WTC11 (cell line): ENCODE measurements at regions not wholly inside any gene's neighbourhood (a gene's known extent, or its start where the extent isn't known, plus 50 kb on each side); places are given as distances from the start of the nearest gene placed in this dataset.

Experiments
- ATAC-seq: fragments of 200-7000 bp; cut with Tn5 transposase; 2 replicates; pipeline ENCODE4 v1.10.0; 2021; ENCODE audit warnings: mild to moderate bottlenecking, moderate library complexity
- CTCF ChIA-PET: fragments of 300-600 bp; sonication (Branson Sonifier 250); formaldehyde crosslinking; loops from one replicate; lab custom pipeline; 2021; ENCODE audit warnings: antibody characterized with exemption; lab: Charles Lee
- POLR2A ChIA-PET: fragments of 350-600 bp; sonication (Branson Sonifier 250); formaldehyde crosslinking; loops from one replicate; lab custom pipeline; 2021; ENCODE audit warnings: antibody characterized with exemption; lab: Charles Lee
- DNase-seq: peaks from one replicate; pipeline ENCODE4 v3.0.0; 2021; ENCODE audit warnings: low spot score
- H3K27ac Mint-ChIP-seq: 2 replicates; pipeline ENCODE4 v1.8.0; 2021; ENCODE audit warnings: mixed read lengths
- H3K27me3 Mint-ChIP-seq: 2 replicates; pipeline ENCODE4 v1.8.0; 2021; ENCODE audit warnings: low read depth, mild to moderate bottlenecking, moderate library complexity, mixed read lengths
- H3K36me3 Mint-ChIP-seq: 2 replicates; pipeline ENCODE4 v1.8.0; 2021; ENCODE audit warnings: mixed read lengths
- H3K4me1 Mint-ChIP-seq: 2 replicates; pipeline ENCODE4 v1.8.0; 2022; ENCODE audit warnings: mixed read lengths
- H3K4me3 Mint-ChIP-seq: 2 replicates; pipeline ENCODE4 v1.8.0; 2021; ENCODE audit warnings: mild to moderate bottlenecking, moderate library complexity, mixed read lengths
- H3K9me3 Mint-ChIP-seq: 2 replicates; pipeline ENCODE4 v1.8.0; 2021; ENCODE audit warnings: mixed read lengths
- E2F4 ChIP-seq: sonication (generic); formaldehyde crosslinking; IDR thresholded peaks from 2 replicates; pipeline ENCODE4 v1.8.1; 2022; ENCODE audit warnings: low read depth, mild to moderate bottlenecking, moderate library complexity, missing genetic modification reagents, borderline replicate concordance
- EMX1 ChIP-seq: fragments of 250-450 bp; sonication (Bioruptor Pico); IDR thresholded peaks from 2 replicates; pipeline ENCODE4 v1.8.0; 2021; ENCODE audit warnings: mild to moderate bottlenecking
- FOXJ3 ChIP-seq: sonication (generic); formaldehyde crosslinking; IDR thresholded peaks from 2 replicates; pipeline ENCODE4 v1.9.0; 2021; ENCODE audit warnings: missing genetic modification reagents, mild to moderate bottlenecking, borderline replicate concordance
- HMGA2 ChIP-seq: fragments of 250-450 bp; sonication (Bioruptor Pico); IDR thresholded peaks from 2 replicates; pipeline ENCODE4 v1.4.0; 2021; ENCODE audit warnings: mild to moderate bottlenecking, moderate library complexity
- NFYB ChIP-seq: sonication (generic); formaldehyde crosslinking; conservative IDR thresholded peaks from 2 replicates; pipeline ENCODE4 v1.8.0; 2022; ENCODE audit warnings: low read depth, missing genetic modification reagents
- ZBTB43 ChIP-seq: sonication (generic); formaldehyde crosslinking; IDR thresholded peaks from 2 replicates; pipeline ENCODE4 v1.8.1; 2023; ENCODE audit warnings: mild to moderate bottlenecking, missing genetic modification reagents
- ZNF219 ChIP-seq: sonication (generic); formaldehyde crosslinking; IDR thresholded peaks from 2 replicates; pipeline ENCODE4 v1.8.0; 2023; ENCODE audit warnings: missing genetic modification reagents, mild to moderate bottlenecking, borderline replicate concordance
- ZNF532 ChIP-seq: fragments of 250-450 bp; sonication (Bioruptor Pico); IDR thresholded peaks from 2 replicates; pipeline ENCODE4 v1.9.0; 2021; ENCODE audit warnings: mild to moderate bottlenecking, borderline replicate concordance
- TF ChIP-seq, protein P1 (sequence below): sonication (generic); formaldehyde crosslinking; IDR thresholded peaks from 2 replicates; pipeline ENCODE4 v1.8.1; 2023; ENCODE audit warnings: mild to moderate bottlenecking, missing genetic modification reagents
- TF ChIP-seq, protein P2 (sequence below): sonication (generic); formaldehyde crosslinking; IDR thresholded peaks from 2 replicates; pipeline ENCODE4 v1.8.0; 2023; ENCODE audit warnings: mild to moderate bottlenecking, missing genetic modification reagents
- TF ChIP-seq, protein P3 (sequence below): sonication (generic); formaldehyde crosslinking; IDR thresholded peaks from 2 replicates; pipeline ENCODE4 v1.8.1; 2022; ENCODE audit warnings: mild to moderate bottlenecking, missing genetic modification reagents, moderate library complexity, borderline replicate concordance

DNA sequence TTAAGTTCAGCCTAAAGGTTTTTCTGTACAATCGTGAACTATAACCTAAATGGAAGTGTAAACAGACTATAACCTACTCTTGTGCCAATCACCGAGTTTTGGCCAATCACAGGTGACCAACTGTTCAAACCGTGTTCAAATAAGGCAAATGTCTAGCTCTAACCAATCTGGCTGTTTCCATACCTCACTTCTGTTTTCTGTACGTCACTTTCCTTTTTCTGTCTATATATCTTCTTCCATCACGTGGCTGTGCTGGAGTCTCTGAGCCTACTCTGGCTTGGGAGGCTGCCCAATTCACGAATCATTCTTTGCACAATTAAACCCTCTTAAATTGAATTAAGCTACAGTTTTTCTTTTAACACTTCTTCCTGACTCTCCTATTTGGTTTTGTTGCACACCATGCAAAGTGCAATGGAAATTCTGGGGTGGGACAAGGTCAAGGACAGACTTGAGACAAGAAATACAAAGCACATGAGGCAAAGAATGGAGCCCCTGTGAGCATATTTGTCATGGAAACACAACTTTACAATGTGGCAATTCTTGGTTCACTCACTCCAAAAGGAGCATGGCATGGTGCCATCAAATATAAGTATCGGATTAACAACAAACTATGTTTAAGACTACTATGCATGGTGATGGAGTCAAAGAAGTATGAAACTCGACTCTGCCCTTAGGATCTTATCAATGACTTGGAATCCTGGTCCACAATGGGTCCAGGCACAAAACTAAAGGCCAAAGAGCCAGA is 115.7 kb upstream of the FAM9B start (continued):
- no peak for TF ChIP-seq ZNF532

DNA sequence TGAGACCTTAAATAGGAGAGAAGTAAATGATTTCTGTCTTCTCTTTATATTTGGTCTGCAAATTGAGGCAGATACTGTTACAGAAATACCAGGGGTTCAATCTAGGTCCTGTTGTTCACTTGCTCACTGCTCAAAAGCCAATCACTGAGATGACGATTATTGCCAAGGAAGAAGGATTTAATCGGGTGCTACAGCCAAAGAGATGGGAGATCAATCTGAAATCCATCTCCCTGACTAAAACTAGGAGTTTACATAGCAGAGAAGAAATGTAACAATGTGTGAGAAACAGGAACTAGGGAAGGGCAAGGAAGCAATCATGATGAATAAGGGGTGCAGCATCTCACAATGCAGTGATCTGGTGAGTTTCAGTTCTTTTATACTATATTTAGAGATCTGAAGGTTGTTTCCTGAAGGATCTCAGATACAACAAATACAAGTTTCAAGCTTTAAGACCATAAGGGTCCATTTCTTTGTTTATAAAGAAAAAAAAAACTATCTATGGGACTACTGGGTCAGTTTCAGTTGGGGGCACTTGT is 117.9 kb upstream of the FAM9B start:
- no peak for DNase-seq
- TF ChIP-seq, protein P1, sequence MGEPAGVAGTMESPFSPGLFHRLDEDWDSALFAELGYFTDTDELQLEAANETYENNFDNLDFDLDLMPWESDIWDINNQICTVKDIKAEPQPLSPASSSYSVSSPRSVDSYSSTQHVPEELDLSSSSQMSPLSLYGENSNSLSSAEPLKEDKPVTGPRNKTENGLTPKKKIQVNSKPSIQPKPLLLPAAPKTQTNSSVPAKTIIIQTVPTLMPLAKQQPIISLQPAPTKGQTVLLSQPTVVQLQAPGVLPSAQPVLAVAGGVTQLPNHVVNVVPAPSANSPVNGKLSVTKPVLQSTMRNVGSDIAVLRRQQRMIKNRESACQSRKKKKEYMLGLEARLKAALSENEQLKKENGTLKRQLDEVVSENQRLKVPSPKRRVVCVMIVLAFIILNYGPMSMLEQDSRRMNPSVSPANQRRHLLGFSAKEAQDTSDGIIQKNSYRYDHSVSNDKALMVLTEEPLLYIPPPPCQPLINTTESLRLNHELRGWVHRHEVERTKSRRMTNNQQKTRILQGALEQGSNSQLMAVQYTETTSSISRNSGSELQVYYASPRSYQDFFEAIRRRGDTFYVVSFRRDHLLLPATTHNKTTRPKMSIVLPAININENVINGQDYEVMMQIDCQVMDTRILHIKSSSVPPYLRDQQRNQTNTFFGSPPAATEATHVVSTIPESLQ (CRISPR knock-in tag): no peak
- TF ChIP-seq, protein P2, sequence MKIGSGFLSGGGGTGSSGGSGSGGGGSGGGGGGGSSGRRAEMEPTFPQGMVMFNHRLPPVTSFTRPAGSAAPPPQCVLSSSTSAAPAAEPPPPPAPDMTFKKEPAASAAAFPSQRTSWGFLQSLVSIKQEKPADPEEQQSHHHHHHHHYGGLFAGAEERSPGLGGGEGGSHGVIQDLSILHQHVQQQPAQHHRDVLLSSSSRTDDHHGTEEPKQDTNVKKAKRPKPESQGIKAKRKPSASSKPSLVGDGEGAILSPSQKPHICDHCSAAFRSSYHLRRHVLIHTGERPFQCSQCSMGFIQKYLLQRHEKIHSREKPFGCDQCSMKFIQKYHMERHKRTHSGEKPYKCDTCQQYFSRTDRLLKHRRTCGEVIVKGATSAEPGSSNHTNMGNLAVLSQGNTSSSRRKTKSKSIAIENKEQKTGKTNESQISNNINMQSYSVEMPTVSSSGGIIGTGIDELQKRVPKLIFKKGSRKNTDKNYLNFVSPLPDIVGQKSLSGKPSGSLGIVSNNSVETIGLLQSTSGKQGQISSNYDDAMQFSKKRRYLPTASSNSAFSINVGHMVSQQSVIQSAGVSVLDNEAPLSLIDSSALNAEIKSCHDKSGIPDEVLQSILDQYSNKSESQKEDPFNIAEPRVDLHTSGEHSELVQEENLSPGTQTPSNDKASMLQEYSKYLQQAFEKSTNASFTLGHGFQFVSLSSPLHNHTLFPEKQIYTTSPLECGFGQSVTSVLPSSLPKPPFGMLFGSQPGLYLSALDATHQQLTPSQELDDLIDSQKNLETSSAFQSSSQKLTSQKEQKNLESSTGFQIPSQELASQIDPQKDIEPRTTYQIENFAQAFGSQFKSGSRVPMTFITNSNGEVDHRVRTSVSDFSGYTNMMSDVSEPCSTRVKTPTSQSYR (CRISPR knock-in tag): no peak
- TF ChIP-seq, protein P3, sequence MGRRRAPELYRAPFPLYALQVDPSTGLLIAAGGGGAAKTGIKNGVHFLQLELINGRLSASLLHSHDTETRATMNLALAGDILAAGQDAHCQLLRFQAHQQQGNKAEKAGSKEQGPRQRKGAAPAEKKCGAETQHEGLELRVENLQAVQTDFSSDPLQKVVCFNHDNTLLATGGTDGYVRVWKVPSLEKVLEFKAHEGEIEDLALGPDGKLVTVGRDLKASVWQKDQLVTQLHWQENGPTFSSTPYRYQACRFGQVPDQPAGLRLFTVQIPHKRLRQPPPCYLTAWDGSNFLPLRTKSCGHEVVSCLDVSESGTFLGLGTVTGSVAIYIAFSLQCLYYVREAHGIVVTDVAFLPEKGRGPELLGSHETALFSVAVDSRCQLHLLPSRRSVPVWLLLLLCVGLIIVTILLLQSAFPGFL (CRISPR knock-in tag): no peak
- no peak for TF ChIP-seq HMGA2 (CRISPR knock-in tag)
- TF ChIP-seq, all 79 proteins: peak for 0
- Mint-ChIP-seq H3K4me3 (no peak overlapping the region), H3K27me3 (0 out of 2 replicates have a peak, but pooled peaks cover 6% of the 10 kb centered on the region), H3K36me3 (peaks cover 30% of the 10 kb centered on the region), H3K4me1 (peaks cover 27% of the 10 kb centered on the region), H3K9me3 (peaks cover 21% of the 10 kb centered on the region), H3K27ac (no peak overlapping the region)
- POLR2A ChIA-PET: no interaction called here
- ATAC-seq: no peak
- CTCF ChIA-PET: no interaction called here

DNA sequence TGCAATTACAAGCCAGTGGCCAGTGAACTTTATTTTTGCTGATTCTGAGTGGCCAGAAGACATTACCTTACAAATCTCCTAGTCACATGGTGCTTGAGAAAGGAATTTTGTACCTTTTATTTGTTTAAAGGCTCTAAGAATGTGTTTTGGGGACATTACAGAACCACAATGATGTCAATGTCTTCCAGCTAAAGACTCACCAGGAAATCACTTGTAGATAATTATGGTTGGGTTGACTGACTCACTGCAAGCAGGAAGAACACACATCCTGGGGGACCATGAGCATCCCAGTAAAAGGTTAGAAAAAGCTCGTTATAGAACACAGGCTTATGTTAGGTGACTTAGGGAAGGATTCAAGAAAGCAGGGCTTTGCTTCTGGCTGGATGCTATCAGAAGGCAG is 119.4 kb upstream of the FAM9B start:
- H3K27ac Mint-ChIP-seq: no peak overlapping the region
- no peak overlapping the region for H3K4me3 Mint-ChIP-seq
- POLR2A ChIA-PET: no interaction called here
- DNase-seq: no peak
- H3K9me3 Mint-ChIP-seq: peaks cover 21% of the 10 kb centered on the region
- ATAC-seq: no peak
- H3K36me3 Mint-ChIP-seq: peaks cover 30% of the 10 kb centered on the region
- 0 out of 2 replicates have a peak, but pooled peaks cover 6% of the 10 kb centered on the region for H3K27me3 Mint-ChIP-seq
- peaks cover 28% of the 10 kb centered on the region for H3K4me1 Mint-ChIP-seq
- no peak for TF ChIP-seq ZNF219 (CRISPR knock-in tag)
- CTCF ChIA-PET: no interaction called here

DNA sequence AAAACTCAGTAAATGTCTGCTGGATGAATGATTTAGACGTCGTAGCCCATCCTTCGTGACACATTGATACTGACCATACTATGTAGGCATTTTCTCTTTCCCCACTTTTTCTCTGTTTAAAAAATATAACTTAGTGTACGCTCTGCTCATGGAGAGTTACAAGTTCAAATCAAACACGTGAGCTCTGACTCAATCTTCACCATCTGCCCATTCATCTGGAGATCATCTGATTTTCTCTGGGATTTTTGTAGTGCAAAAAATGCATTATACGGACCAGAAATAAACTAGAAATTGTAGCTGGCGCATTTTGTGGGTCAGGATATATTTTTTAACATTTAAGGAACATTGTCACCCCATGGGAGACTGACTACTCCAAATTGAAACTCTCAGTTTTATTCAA is 124.7 kb upstream of the FAM9B start:
- no peaks in the 10 kb centered on the region; the same call in 1 of the 2 replicates for H3K27me3 Mint-ChIP-seq
- DNase-seq: no peak
- H3K36me3 Mint-ChIP-seq: peaks cover 8% of the 10 kb centered on the region
- H3K4me3 Mint-ChIP-seq: no peak overlapping the region
- ATAC-seq: no peak
- H3K27ac Mint-ChIP-seq: no peak overlapping the region
- H3K9me3 Mint-ChIP-seq: peaks cover 5% of the 10 kb centered on the region
- peaks cover 18% of the 10 kb centered on the region for H3K4me1 Mint-ChIP-seq
- POLR2A ChIA-PET: no interaction called here
- CTCF ChIA-PET: interaction anchor here (1.1 kb wide), 1 partner anchor 22 kb away, joined by 4 read pairs; no protein-coding TSS in a partner anchor
- TF ChIP-seq FOXJ3 (CRISPR knock-in tag): no peak
- TF ChIP-seq NFYB: no peak
- TF ChIP-seq, protein P2 (CRISPR knock-in tag): no peak
- TF ChIP-seq ZBTB43 (CRISPR knock-in tag): no peak
- TF ChIP-seq E2F4 (CRISPR knock-in tag): no peak
- TF ChIP-seq EMX1 (CRISPR knock-in tag): no peak
